ENCODE measurements at regions not wholly inside any gene's neighbourhood (a gene's known extent, or its start where the extent isn't known, plus 50 kb on each side); places are given as distances from the start of the nearest gene placed in this dataset.

DNA sequence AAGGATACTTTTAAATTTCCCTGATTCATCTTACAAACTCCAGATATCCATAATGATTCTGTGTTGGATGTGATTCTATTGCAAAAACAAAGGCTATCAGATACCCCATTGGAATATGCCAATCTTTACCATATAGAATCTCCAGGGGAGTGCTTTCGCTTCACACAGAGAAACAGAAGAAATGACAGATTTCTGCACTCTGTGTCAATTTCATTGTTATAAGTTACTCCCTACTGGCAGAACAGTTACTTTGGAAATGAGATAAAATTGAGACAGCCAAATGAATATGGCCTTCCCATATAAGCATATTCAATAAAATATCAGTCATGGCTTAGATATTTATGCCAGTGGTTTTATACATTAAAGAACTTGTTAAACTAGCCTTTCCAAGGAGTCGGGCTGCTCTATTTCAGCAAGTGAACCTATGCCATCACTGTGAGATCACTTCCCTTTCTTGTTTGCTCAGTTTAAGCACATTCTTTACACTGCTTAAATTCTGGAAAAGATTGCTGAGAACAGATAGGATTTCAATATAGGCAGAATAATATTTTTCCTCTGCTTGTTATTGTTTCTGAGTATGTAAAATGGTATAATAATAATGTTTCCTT is 127.5 kb upstream of the ANXA10 start:
- H2AFZ ChIP-seq (ENCODE audit: low read depth, low read length): no peak overlapping the region
- H3K4me3 ChIP-seq (ENCODE audit: low read length): no peak overlapping the region
- no peak overlapping the region for H3K9ac ChIP-seq (ENCODE audit: low read length)
- H3K9me3 ChIP-seq (ENCODE audit: low read length): no peaks in the 10 kb centered on the region
- no peaks in the 10 kb centered on the region for H3K36me3 ChIP-seq (ENCODE audit: insufficient read depth, low read length)
- no peak overlapping the region for H3K4me2 ChIP-seq (ENCODE audit: low read length)
- H3K27me3 ChIP-seq (ENCODE audit: insufficient read depth, low read depth, low read length): no peaks in the 10 kb centered on the region
- H3K27ac ChIP-seq (ENCODE audit: low read length): no peak overlapping the region
- no peaks in the 10 kb centered on the region for H3K79me2 ChIP-seq (replicated peaks; ENCODE audit: insufficient read depth, low read length)
- TF ChIP-seq, protein P1, sequence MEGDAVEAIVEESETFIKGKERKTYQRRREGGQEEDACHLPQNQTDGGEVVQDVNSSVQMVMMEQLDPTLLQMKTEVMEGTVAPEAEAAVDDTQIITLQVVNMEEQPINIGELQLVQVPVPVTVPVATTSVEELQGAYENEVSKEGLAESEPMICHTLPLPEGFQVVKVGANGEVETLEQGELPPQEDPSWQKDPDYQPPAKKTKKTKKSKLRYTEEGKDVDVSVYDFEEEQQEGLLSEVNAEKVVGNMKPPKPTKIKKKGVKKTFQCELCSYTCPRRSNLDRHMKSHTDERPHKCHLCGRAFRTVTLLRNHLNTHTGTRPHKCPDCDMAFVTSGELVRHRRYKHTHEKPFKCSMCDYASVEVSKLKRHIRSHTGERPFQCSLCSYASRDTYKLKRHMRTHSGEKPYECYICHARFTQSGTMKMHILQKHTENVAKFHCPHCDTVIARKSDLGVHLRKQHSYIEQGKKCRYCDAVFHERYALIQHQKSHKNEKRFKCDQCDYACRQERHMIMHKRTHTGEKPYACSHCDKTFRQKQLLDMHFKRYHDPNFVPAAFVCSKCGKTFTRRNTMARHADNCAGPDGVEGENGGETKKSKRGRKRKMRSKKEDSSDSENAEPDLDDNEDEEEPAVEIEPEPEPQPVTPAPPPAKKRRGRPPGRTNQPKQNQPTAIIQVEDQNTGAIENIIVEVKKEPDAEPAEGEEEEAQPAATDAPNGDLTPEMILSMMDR (IDR thresholded peaks at IDR 0.05; ENCODE audit: poor library complexity, severe bottlenecking): no peak
- TF ChIP-seq, protein P2, sequence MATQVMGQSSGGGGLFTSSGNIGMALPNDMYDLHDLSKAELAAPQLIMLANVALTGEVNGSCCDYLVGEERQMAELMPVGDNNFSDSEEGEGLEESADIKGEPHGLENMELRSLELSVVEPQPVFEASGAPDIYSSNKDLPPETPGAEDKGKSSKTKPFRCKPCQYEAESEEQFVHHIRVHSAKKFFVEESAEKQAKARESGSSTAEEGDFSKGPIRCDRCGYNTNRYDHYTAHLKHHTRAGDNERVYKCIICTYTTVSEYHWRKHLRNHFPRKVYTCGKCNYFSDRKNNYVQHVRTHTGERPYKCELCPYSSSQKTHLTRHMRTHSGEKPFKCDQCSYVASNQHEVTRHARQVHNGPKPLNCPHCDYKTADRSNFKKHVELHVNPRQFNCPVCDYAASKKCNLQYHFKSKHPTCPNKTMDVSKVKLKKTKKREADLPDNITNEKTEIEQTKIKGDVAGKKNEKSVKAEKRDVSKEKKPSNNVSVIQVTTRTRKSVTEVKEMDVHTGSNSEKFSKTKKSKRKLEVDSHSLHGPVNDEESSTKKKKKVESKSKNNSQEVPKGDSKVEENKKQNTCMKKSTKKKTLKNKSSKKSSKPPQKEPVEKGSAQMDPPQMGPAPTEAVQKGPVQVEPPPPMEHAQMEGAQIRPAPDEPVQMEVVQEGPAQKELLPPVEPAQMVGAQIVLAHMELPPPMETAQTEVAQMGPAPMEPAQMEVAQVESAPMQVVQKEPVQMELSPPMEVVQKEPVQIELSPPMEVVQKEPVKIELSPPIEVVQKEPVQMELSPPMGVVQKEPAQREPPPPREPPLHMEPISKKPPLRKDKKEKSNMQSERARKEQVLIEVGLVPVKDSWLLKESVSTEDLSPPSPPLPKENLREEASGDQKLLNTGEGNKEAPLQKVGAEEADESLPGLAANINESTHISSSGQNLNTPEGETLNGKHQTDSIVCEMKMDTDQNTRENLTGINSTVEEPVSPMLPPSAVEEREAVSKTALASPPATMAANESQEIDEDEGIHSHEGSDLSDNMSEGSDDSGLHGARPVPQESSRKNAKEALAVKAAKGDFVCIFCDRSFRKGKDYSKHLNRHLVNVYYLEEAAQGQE (IDR thresholded peaks at IDR 0.05; ENCODE audit: borderline replicate concordance): peak; percentile 83
- TF ChIP-seq POLR2AphosphoS5 (IDR thresholded peaks at IDR 0.05): peak; percentile 65
- no peak for TF ChIP-seq MXI1 (conservative IDR thresholded peaks at IDR 0.05; ENCODE audit: poor library complexity, severe bottlenecking)
- TF ChIP-seq EP300 (conservative IDR thresholded peaks at IDR 0.05; ENCODE audit: poor library complexity, severe bottlenecking): peak; percentile 96
- TF ChIP-seq EZH2 (IDR thresholded peaks at IDR 0.05; ENCODE audit: borderline replicate concordance, insufficient read depth, low read length, poor library complexity, severe bottlenecking): no peak
- H3F3A ChIP-seq (ENCODE audit: insufficient read depth, low read length, poor library complexity, severe bottlenecking): no peaks in the 10 kb centered on the region
- H3K9me2 ChIP-seq (ENCODE audit: insufficient read depth, low read length): no peaks in the 10 kb centered on the region
- H4K20me1 ChIP-seq (ENCODE audit: insufficient read depth): no peaks in the 10 kb centered on the region

DNA sequence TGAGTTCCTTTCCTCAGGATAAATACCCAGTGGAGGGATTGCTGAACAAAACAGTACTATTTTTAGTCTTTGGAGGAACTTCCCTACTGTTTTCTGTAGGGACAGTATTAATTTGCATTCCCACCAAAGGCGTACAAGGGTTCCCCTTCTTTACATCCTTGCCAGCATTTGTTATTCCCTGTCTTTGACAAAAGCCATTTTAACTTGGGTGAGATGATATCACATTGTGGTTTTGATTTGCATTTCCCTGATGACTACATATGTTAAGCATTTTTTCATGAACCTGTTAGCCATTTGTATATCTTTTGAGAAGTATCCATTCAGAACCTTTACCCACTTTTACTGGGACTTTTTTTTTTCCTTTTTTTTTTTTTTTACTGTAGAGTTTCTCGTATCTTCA is 126.2 kb upstream of the ANXA10 start:
- Histone ChIP-seq H3K27ac (ENCODE audit: low read length) (no peak overlapping the region), H4K20me1 (ENCODE audit: insufficient read depth) (no peaks in the 10 kb centered on the region), H3K79me2 (replicated peaks; ENCODE audit: insufficient read depth, low read length) (no peaks in the 10 kb centered on the region), H3K36me3 (ENCODE audit: insufficient read depth, low read length) (no peaks in the 10 kb centered on the region), H3F3A (ENCODE audit: insufficient read depth, low read length, poor library complexity, severe bottlenecking) (no peaks in the 10 kb centered on the region), H3K9ac (ENCODE audit: low read length) (no peak overlapping the region), H3K9me3 (ENCODE audit: low read length) (no peaks in the 10 kb centered on the region), H3K27me3 (ENCODE audit: insufficient read depth, low read depth, low read length) (no peaks in the 10 kb centered on the region), H3K4me2 (ENCODE audit: low read length) (no peak overlapping the region), H2AFZ (ENCODE audit: low read depth, low read length) (no peak overlapping the region), H3K4me3 (ENCODE audit: low read length) (no peak overlapping the region), H3K9me2 (ENCODE audit: insufficient read depth, low read length) (no peaks in the 10 kb centered on the region)
- TF ChIP-seq SMC3 (conservative IDR thresholded peaks at IDR 0.05; ENCODE audit: poor library complexity) (no peak), EZH2 (IDR thresholded peaks at IDR 0.05; ENCODE audit: borderline replicate concordance, insufficient read depth, low read length, poor library complexity, severe bottlenecking) (no peak), MXI1 (conservative IDR thresholded peaks at IDR 0.05; ENCODE audit: poor library complexity, severe bottlenecking) (no peak), TAF1 (IDR thresholded peaks at IDR 0.05; ENCODE audit: low read depth) (no peak), EP300 (conservative IDR thresholded peaks at IDR 0.05; ENCODE audit: poor library complexity, severe bottlenecking) (no peak), RAD21 (conservative IDR thresholded peaks at IDR 0.05) (no peak), POLR2AphosphoS5 (IDR thresholded peaks at IDR 0.05) (no peak)
- TF ChIP-seq, protein P2 (IDR thresholded peaks at IDR 0.05; ENCODE audit: borderline replicate concordance): no peak
- TF ChIP-seq, protein P1 (IDR thresholded peaks at IDR 0.05; ENCODE audit: poor library complexity, severe bottlenecking): no peak

Measured in neural cell (in vitro differentiated cells).